HG02678 (cell line): ENCODE measurements at regions not wholly inside any gene's neighbourhood (a gene's known extent, or its start where the extent isn't known, plus 50 kb on each side); places are given as distances from the start of the nearest gene placed in this dataset.
"Not testable (repeated sequence)": the region's sequence is repeated elsewhere in the genome, so short reads cannot be mapped to it uniquely, and the experiment has no call there.

Source experiments
- ATAC-seq: cut with Tn5 transposase; IDR thresholded peaks from one replicate; pipeline ENCODE4 v1.9.1; 2021; ENCODE audit warnings: mild to moderate bottlenecking, moderate library complexity; ENCODE audit not compliant: unreplicated experiment

DNA sequence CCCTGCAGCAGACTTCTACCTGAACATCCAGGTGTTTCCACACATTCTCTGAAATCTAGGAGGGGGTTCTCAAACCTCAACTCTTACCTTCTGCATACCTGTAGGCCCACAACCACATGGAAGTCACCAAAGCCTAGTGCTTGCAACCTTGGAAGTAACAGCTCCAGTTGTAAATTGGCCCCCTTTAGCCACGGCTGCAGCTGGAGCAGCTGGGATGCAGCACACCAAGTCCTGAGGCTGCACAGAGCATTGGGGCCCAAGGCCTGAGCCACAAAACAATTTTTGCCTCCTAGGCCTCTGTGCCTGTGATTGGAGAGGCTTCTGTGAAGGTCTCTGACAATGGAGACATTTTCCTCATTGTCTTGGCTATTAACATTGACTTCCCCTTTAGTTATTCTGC, 772.4 kb upstream of the INTU start:
- ATAC-seq = no peak

DNA sequence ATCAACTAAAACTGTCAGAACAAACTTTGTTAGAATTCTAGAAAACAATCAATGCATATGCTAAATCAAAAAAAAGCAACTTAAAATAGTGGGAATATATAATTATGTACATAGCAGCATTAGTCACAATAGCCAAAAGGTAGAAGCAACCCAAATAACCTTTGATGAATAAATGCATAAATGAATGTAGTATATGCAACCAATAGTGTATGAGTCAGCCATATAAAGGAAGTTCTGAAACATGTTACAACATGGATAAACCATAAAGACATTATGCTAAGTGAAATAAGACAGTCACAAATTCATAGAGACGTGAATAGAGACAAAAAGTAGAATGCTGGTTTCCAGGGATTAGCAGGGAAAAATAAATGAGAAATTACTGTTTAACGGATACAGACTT, 762.8 kb upstream of the INTU start:
- no peak for ATAC-seq

DNA sequence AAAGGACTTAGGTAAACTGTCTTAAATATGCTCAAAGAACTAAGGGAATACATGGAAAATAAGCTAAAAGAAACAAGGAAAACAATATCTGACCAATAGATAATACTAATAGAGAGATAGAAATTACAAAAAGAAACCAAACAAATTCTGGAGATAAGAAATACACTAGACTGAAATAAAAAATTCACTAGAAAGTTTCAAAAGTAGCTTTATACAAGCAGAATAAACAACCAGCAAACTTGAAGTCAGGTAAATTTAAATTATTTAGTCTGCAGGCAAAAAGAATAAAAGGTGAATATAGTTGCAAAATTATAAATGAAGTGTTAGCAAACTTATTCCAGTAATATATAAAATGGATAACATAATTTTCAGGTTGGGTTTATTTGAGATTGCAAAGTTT, 760.9 kb upstream of the INTU start:
- ATAC-seq = no peak

DNA sequence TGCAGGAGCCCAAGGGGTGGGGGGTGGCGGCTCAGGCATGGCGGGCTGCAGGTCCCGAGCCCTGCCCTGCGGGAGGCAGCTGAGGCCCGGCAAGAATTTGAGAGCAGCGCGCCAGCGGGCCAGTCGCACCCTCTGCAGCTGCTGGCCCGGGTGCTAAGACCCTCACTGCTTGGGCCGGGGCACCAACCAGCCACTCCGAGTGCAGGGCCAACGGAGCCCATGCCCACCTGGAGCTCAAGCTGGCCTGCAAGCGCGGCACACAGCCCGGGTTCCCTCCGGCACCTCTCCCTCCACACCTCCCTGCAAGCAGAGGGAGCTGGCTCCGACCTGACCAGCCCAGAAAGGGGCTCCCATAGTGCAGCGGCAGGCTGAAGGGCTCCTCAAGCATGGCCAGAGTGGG, 758.2 kb upstream of the INTU start:
- no peak for ATAC-seq

DNA sequence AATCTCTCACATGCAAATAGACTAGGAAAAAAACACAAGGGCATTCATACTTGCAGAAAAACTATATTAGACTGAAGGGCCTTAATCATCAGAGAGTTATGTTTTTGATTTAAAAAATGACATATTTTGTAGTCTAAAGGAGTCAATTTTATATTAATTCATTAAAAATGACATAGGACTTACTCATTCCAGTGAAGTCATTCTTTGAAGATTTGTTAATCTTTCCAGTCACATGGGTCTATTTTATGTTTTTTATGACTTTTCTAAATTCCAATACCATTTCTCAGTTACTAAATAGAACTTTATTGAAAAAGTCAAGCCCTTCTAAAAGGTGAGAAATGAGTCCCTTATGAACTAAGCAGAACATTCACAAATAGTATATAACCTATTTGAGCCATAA, 743.8 kb upstream of the INTU start:
- ATAC-seq = no peak

DNA sequence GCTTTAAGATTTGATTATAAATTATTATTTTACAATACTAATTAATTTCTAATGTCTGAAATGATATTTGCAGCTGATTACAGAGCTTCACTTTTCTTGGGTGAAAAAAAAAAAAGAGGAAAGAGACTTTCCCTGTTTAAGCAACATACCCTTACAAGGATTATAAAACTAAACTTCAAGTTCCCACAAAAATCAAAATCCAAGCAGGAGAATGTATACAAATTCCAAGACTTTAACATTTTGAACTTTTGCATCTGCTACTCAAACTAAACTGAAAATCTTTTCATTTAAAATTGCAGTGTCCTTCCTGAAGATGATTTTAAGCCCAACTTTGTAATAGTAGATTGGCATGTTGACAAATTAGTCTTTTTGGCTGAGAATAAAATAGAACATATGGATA, 742.4 kb upstream of the INTU start:
- no peak for ATAC-seq

DNA sequence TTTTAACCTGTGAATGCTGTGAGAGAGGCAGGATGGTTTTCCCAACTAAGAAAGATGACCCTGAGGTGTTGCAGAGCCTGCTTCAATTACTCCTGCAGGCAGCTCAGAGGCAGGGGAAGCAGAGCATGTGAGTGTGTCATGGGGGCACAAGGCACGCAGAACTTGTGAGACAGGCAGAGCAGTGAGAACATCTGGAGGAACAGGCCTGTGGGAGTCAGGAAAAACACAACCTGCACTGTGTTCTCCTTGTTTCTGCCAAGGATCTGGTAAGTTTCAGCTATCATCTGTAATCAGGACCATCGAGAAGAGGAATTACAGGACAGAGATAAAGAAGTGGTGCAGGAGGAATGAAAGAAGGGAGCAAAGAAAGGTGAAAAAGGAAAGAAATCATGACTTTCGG, 741.8 kb upstream of the INTU start:
- ATAC-seq = no peak

DNA sequence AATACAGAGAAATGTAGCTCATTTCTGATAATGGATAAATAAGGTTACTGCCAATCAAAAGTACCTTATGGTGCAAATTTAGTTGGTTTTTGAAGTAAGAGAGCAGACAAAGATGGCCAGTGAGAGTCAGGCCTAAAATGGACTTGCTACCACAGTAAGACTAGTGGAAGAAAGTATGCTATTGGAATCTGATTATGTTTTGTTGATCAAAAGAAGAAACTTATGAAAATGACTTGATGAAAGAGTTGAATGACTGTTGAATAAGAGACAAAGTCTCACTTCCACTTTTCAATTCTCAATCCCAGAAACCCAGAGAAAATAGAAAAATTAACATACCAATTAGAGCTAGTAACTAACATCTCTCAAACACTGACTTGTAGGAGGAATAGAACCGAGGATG, 737.8 kb upstream of the INTU start:
- ATAC-seq = no peak

DNA sequence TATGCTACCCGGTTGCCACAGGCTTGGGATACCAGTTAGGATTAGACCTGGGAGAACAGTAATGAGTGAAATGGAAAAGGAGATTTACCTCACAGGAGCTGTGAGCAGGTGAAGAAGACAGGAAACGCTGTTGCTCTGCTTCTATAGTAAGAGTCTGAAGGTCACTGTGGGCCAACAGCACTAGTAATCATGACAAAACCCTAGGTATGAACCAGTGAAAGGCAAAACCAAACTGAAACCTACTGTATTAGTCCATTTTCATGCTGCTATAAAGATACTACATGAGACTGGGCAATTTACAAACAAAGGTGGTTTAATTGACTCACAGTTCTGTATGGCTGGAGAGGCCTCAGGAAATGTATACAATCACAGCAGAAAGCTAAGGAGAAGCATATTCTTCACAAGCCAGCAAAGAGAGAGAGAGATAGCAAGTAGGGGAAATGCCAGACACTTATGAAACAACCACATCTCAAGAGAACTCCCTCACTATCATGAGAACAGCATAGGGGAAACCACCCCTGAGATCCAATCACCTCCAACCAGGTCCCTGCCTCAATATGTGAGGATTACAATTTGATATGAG, 736.7 kb upstream of the INTU start:
- no peak for ATAC-seq

DNA sequence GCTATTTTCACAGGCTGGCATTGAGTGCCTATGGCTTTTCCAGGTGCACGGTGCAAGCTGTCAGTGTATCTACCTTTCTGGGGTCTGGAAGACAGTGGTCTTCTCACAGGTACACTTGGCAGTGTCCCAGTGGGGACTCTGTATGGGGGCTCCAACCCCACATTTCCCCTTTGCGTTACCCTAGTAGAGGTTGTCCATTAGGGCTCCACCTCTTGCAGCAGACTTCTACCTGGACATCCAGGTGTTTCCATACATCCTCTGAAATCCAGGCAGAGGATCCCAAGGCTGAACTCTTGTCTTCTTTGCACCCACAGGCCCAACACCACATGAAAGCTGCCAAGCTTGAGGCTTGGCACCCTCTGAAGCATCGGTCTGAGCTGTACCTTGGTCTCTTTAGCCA, 735.7 kb upstream of the INTU start:
- ATAC-seq = no peak

DNA sequence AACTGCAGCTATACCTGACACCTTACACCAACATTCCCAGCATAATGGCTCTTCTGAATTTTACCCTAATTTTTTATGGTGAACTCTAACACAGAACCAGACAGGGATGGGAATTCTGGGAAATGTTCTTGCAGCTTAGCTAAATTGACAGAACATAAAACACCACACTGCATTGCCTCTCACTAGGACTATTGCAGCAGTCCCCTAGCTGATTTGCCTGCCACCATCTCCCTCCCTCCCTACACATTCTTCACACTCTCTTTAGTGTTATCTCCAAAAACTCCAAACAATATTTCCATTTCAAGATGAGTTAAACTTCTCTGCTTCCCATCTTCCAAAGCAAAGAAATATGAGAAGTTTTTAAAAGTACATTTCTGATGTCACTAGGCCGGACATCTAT, 733.9 kb upstream of the INTU start:
- no peak for ATAC-seq

DNA sequence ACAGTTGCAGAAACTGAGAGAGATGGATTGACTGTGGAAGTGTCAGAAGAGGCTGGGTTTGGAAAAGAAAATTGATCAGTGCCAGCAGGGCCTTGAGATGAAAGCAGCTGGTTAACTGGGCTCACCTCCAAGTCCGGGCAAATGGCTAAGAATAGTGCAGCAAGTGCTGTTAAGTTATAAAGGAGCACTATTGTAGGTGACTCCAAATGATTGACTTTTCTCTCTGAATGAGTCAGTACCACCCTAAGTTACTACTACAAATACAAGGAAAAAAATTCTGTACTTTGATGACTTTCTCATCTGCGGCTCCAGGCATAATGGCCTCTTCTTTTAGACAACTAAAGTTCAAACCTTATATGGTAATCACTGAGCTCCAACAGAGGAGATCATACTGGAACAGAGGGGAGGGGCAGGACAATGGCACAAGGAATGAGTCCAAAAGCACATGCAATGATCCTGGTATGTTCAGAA, 733.4 kb upstream of the INTU start:
- ATAC-seq = no peak

DNA sequence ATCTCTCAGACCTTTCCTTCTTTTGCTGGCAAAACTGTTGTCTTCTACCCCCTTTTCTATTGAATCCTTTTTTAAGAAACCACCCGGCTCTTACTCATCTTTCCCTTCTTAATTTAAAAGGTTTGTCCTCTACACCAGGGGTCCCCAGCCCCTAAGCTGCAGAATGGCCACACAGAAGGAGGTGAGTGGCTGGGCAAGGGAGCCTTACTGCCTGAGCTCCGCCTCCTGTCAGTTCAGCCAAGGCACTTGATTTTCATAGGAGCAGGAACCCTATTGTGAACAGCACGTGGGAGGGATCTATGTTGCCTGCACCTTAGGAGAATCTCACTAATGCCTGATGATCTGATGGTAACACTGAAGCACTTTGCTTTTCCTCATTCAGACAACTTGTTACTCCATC, 726.3 kb upstream of the INTU start:
- no peak for ATAC-seq

DNA sequence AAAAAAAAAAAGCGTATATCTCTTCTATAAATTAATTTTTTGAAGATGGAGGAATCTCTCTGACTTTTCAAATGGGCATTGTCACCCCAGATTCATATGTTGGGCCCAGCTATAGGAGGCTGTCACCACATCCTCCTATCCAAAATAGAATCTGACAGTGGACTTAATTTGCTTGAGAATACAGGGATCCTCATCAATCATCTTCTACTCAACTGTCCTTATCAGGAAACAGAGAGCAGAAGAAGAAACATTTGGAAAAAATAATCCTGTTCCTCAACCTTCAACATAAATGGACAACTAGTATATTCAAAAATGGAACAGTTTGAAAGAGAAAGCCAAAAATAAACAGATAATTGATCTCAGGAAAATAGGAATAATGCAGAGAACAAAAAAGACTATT, 725.4 kb upstream of the INTU start:
- no peak for ATAC-seq

DNA sequence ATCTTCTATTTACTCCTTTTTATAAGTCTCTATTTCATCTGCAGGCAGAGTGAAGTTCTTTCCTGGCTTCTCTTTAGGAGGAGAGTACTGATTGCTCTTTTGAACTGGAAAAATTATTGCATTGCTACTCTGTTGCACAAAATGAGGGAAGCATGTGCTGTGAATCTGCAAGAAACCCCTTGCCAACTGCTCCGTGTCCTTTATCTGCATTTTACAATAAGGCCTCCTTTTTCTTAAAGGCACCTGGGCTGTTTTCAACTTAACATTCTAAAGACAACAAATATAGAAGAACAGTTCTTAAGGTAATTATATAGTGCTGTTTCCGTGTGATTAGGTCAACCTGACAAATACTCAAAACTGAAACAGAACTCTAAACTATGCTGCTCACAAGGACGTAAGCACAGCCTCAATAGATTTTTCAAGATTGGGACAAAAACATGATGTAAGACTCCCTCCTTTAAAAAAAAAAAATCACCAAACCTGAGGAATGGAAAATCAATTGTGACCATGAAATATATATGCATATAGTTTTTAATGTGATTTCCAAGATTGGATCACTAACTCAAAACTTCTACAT, 716.6 kb upstream of the INTU start:
- ATAC-seq = no peak

DNA sequence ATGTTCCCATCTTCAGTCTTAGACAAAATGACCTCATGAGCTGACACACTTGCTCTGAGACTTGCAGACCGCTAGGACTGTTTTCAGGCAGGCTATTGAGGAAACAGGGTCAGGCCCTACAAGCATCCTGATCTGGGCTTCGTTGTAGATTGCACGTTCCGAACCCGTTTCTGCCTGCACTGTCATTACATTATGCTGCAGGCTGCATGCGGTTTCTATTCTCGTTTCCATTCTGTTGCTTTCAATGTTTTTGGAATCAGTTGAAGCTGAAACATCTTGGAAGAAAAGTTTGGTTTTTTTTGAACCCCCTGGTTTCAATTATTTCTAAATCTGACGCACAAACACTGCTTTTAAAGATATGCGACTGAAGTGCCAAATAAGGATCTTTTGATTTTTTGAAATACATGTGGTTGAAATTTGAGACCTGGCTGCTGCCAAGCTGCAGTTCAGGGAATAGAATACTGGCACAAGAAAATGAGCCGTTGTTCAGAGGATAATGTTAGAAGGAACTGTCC, 716.1 kb upstream of the INTU start:
- no peak for ATAC-seq

DNA sequence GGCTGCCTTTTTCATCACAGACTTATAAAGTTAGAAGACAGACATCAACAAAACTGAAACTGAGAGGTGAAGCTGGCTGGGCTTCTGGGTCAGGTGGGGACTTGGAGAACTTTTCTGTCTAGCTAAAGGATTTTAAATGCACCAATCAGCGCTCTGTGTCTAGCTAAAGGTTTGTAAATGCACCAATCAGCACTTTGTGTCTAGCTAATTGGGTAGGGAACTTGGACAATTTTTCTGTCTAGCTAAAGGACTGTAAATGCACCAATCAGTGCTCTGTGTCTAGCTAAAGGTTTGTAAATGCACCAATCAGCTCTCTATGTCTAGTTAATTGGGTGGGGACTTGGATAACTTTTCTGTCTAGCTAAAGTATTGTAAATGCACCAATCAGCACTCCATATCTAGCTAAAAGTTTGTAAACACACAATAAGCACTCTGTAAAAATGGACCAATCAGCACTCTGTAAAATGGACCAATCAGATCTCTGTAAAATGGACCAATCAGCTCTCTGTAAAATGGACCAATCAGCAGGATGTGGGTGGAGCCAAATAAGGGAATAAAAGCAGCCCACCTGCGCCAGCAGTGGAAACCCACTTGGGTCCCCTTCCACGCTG, 710.3 kb upstream of the INTU start:
- ATAC-seq = not testable (repeated sequence)

DNA sequence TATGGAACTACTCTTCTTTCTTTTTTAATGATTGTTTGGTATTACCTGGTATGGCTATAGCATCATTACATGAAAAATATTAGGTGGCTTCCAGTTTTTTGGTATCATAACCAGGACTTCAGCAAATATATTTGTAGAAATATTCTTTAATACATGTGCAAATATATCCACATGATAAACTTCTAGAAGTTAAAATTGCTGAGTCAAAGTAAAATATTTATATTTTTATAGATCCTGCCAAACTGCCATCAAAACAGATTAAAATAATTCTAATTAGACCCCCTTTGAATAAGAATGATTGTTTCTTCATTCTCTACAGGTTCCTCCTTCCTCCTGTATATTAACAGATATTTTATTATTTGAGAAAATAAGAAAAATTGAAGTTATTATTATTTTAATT, 708.5 kb upstream of the INTU start:
- no peak for ATAC-seq

DNA sequence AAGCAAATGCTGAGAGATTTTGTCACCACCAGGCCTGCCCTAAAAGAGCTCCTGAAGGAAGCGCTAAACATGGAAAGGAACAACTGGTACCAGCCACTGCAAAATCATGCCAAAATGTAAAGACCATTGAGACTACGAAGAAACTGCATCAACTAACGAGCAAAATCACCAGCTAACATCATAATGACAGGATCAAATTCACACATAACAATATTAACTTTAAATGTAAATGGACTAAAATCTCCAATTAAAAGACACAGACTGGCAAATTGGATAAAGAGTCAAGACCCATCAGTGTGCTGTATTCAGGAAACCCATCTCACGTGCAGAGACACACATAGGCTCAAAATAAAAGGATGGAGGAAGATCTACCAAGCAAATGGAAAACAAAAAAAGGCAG, 702.7 kb upstream of the INTU start:
- not testable (repeated sequence) for ATAC-seq

DNA sequence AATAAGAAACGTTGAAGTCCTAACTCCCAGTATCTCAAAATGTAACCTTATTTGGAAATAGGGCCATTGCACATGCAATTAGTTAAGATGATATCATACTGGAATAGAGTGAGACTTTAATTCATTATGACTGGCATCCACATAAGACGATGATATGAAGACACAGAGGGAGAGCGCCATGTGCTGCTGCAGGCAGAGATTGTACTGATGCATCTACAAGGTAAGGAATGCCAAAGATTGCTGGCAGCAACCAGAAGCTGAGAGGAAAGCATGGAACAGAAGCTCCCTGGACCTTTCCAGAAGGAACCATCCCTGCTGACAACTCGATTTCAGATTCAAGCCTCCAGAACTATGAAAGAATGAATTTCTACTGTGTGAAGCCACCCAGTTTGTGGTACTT, 697.0 kb upstream of the INTU start:
- ATAC-seq = no peak

DNA sequence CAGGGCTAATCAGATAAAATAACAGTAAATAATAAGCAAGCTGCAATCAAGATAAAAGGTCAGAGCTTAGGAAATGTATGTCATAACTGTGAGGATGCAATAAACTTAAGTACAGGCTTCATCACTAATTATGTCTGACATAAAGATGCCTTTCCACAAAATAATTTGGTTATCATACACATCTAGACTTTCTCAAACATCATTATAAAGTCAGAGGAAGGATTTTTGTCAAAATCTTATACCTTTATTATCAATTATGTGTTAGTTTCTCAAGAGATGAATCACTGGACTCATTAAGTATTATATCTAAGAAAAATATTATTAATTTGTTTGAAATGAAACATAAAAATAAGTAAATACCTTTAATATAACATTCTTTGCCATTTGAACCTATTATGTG, 695.4 kb upstream of the INTU start:
- no peak for ATAC-seq

DNA sequence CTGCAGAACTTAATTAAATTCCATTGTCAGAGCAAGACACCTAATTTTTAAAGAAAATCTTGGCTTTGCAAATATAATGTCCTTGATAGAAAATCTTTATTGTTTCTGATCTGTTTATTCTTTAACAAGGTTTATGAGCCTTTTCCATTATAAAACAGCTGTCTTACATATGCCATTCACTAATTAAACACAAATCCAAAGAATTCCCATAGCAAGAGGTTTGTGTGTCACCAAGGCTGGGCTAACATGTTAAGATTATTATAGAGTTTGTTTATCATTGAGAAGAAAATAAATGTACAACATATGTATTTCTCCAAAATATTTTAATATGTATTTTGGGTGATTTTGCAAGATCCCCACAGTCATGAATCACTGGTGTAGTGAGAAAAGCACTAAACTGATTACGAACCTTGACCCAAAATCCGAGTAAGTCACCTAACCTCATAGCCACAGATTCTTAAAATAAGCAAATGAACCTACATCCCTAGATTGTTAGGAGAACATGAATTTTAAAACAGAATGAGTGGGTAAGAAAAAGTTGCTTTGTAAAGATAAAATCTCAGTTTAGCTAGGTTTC, 694.8 kb upstream of the INTU start:
- no peak for ATAC-seq
